RWPE1 (cell line): ENCODE measurements at regions not wholly inside any gene's neighbourhood (a gene's known extent, or its start where the extent isn't known, plus 50 kb on each side); places are given as distances from the start of the nearest gene placed in this dataset.

Experiments used
- CTCF ChIA-PET: fragments of 350-600 bp; sonication (Branson Sonifier 250); formaldehyde crosslinking; extraction: SDS; loops from one replicate; lab custom pipeline; 2021; lab: Yijun Ruan, JAX
- POLR2A ChIA-PET: fragments of 400-600 bp; formaldehyde crosslinking; extraction: SDS; loops from one replicate; lab custom pipeline; 2020; ENCODE audit warnings: antibody characterized with exemption; ENCODE audit not compliant: low non-redundant PET; lab: Yijun Ruan, JAX
- DNase-seq: peaks from one replicate; pipeline ENCODE4 v3.0.0; 2012; ENCODE audit warnings: low spot score
- H3K27ac ChIP-seq: fragments of 450-650 bp; 2 replicates; pipeline ENCODE4 v1.5.1; 2017
- TF ChIP-seq, protein P1 (sequence below): fragments of 450-650 bp; conservative IDR thresholded peaks from 2 replicates; pipeline ENCODE4 v1.5.1; 2017; ENCODE audit warnings: low read depth, mild to moderate bottlenecking

- no peak for DNase-seq
- POLR2A ChIA-PET, result no interaction called here
- TF ChIP-seq, protein P1, sequence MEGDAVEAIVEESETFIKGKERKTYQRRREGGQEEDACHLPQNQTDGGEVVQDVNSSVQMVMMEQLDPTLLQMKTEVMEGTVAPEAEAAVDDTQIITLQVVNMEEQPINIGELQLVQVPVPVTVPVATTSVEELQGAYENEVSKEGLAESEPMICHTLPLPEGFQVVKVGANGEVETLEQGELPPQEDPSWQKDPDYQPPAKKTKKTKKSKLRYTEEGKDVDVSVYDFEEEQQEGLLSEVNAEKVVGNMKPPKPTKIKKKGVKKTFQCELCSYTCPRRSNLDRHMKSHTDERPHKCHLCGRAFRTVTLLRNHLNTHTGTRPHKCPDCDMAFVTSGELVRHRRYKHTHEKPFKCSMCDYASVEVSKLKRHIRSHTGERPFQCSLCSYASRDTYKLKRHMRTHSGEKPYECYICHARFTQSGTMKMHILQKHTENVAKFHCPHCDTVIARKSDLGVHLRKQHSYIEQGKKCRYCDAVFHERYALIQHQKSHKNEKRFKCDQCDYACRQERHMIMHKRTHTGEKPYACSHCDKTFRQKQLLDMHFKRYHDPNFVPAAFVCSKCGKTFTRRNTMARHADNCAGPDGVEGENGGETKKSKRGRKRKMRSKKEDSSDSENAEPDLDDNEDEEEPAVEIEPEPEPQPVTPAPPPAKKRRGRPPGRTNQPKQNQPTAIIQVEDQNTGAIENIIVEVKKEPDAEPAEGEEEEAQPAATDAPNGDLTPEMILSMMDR, result no peak
- CTCF ChIA-PET, result interaction anchor here (0.7 kb wide), 1 partner anchor 1353 kb away, joined by 3 read pairs; no protein-coding TSS in a partner anchor
- H3K27ac ChIP-seq, result no peak overlapping the region
Observed at GRCh38 chr1:87739141-87739540, 410.5 kb downstream of the LMO4 start.

DNA sequence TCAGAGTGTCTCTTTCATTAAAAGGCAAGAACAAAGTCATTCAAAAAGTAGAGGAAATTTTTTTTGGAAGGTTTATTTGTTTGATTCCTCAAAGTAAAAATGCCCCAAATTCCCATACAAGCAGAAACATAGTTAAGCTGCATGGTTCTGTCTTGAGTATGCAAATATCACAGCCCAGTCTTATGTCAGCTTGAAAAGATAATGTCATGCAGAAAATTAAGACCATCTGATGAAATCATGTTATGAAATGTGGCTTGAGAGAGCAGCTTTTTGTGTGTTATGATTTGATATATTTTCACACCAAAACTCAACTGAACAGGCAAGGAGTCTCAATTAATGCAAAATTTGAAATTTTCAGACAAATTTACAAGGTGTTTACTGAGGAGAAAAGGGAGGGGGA lies 411.0 kb downstream of the LMO4 start:
- CTCF ChIA-PET, result interaction anchor here (0.5 to 0.7 kb wide), 2 partner anchors 42 to 1353 kb away, joined by 3 read pairs; no protein-coding TSS in a partner anchor
- TF ChIP-seq, protein P1, result no peak
- no peak overlapping the region for H3K27ac ChIP-seq
- DNase-seq, result no peak
- POLR2A ChIA-PET, result no interaction called here

- no peak overlapping the region for H3K27ac ChIP-seq
- POLR2A ChIA-PET, result no interaction called here
- TF ChIP-seq, protein P1, result no peak
- CTCF ChIA-PET, result no interaction called here
- no peak for DNase-seq
Observed at GRCh38 chr1:87743256-87743655, 414.6 kb downstream of the LMO4 start.

DNA sequence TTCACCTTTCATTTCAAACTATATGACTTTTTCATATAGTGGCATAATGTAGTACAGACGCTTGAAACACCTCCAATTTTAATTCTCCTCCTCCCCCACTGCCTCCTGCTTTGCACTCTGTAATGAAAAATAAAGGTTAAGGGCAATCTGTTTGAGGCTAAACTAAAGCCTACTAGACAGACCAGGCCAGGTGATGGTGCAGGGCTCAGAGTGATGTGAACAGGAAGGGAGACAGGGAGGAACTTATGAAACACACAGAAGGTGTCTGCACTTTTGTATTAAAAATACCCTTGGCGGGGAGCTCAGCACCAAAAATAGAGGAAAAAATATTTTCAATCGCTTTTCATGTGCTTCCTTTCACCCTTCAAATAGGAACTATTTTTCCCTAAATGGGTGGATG lies 415.4 kb downstream of the LMO4 start:
- H3K27ac ChIP-seq, result no peak overlapping the region
- TF ChIP-seq, protein P1, result no peak
- ChIA-PET CTCF (no interaction called here), POLR2A (no interaction called here)
- DNase-seq, result no peak

- ChIA-PET CTCF (no interaction called here), POLR2A (no interaction called here)
- TF ChIP-seq, protein P1, result no peak
- no peak for DNase-seq
- no peak overlapping the region for H3K27ac ChIP-seq
Observed at GRCh38 chr1:87744763-87745162, 416.1 kb downstream of the LMO4 start.

DNA sequence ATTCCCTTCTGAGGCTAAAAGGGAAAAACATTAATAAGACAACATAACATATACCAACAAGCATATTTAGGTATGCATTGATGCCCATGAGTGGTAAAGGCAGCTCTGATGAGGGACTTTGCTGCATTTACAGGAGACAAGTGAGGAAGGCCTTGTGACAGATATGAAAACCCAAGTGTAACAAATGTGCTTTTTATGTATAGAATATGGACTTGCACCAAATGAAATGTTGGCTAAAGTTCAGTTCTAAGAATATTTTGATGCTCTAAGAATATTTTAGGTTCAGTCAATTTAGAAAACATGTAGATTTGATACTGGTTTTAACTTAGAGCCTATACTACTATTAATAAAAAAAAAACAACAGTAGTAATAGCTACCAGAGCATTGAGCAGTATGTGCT lies 424.7 kb downstream of the LMO4 start:
- ChIA-PET POLR2A (no interaction called here), CTCF (no interaction called here)
- no peak for DNase-seq
- H3K27ac ChIP-seq, result no peak overlapping the region
- TF ChIP-seq, protein P1, result no peak
